ENCODE measurements at regions not wholly inside any gene's neighbourhood (a gene's known extent, or its start where the extent isn't known, plus 50 kb on each side); places are given as distances from the start of the nearest gene placed in this dataset.

DNA sequence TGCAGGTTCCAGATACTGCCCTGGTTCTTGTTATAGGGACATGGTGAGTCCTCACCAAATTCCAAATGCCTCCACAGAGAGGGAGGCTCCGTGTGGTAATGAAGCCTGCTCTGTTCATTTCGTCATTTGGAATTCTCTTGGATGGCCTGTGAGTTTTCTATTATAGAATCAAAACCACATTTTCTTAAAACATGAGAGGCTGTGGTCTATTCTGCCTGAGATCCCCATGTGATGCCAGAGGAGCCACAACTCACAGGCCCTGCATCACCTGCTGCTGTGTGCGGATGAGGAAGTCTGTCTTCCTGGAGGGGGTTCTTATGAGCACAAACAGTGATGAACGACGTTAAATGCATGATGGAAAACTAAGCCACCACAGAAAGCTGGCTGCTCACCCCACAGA is 264.4 kb downstream of the UQCRFS1 start:
- DNase-seq (ENCODE audit: insufficient read length, low spot score) (no peak), FAIRE-seq (no peak)

DNA sequence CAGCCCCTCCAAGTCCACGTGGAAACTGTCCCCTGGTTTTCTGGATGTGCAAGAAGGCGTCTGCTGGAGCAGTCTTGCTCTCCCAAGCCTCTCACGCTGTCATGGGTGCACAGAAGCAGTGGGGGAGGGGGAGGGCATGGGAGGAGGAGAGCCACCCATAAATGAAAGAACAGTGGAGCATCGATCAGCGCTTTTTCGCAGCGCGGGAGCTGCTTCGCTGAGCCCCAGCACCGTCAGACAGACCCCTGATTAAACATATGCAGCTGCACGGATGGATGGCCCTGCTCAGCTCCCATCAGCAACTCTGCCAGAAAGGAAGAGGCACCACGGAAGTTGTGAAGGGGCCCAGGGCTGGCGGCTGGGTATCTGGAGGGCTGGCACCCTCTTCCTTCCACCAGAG is 264.9 kb downstream of the UQCRFS1 start:
- DNase-seq (ENCODE audit: insufficient read length, low spot score) = no peak
- no peak for FAIRE-seq

DNA sequence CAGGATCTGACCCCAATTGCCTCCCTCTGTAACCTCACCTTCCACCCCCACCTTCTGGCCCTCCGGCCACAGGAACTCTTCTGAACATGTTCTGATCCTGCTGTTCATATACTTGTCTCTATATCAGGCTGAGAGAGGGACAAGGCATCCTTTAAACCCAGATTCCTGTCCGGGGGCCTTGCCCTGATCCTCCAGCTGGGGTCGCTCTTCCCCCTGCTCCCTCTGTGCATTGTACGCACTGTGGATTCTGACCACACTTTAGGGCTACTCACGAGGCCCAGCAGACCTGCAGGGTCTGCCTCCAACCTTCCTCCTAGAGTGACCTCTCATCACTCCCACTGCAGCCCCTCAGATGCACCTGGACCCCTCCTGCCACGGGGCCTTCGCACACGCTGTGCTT is 269.3 kb downstream of the UQCRFS1 start:
- DNase-seq (ENCODE audit: insufficient read length, low spot score) (no peak), FAIRE-seq (no peak)

DNA sequence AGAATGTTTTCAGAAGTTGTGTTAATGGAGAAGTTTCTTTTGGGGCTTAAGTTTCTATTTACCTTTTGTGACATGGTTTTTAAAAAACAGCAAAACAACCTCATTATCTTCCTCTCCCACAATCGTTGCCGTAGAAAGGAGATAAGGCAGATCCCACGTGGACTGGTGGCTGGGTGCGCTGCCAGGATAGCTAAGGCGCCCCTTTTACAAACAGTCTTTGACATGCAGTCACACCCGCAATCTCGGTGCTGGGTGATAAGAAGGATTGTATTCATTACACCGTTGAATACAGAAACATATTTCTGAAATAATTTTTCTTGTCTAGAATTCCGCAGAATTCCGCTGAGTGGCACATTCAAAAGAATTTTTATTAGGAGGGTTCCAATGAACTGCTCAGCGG is 271.1 kb downstream of the UQCRFS1 start:
- DNase-seq (ENCODE audit: insufficient read length, low spot score) (no peak), FAIRE-seq (no peak)

DNA sequence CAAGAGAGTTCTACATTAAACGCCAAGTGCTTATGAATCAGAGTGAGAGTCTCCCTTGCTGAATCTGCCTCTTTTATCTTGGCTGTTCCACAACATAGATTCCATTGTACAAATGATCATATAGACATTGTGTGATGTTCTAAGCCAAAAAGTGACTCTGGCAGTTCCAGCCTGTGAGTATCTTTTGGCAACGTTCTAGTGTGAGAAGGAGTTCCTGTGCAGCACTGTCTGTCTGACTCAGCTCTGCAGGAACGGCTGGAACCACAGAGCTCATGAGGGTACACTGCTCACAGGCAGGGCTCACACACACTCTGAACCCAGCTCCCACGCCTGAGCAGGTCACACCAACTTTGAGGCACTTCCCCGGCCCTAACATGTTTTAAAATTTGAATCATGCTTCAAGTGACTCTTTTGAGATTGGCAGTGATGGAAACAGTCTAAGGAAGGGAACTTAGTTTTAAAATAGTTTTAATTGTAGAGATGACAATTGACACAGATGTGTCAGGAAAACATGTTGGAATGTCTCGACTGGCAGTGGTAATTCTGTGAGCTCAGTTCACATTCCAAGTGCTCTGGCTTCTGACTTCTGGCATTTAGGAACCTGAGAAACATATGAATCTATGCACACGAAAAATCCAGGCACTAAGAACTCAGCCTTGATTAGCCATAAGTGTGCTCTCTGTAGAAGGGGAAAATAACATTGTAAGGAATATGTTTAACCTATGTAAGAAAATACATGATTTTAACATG is 272.0 kb downstream of the UQCRFS1 start:
- FAIRE-seq (no peak), DNase-seq (ENCODE audit: insufficient read length, low spot score) (no peak)

DNA sequence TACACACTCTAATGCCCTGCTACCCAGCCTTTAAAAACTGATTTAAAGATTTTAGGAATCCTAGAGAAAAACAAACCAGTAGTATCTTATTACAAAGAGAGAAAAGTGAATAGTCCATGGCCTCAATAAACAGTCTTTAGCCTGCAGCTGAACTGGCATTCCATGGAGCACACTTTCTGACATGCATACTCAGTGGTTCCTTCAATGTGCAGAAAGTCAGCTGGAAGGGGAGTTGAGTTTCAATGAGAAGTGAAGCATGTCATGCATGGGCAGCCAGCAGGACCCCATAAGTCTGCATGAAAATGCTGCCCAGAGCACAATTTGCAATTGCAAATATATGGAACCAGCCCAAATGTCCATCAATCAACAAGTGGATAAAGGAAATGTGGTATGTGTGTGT is 273.7 kb downstream of the UQCRFS1 start:
- FAIRE-seq = no peak
- no peak for DNase-seq (ENCODE audit: insufficient read length, low spot score)

DNA sequence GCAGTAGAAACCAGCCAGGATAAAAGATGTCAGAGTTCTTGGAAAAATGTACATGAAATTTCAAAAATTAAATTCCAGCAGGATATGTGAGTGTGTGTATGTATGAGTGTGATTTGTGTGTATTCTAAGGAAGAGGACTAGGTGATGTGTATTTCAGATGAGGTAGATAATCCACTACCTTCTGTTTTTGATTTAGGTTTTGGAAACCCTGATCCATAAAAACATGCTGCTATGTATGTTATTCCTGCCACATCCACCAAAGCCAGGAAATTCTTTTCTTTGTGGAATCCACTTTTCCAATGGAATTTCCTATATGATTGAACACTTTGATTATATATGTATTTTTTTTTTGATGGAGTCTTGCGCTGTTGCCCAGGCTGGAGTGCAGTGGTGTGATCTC is 276.9 kb downstream of the UQCRFS1 start:
- FAIRE-seq (no peak), DNase-seq (ENCODE audit: insufficient read length, low spot score) (no peak)

DNA sequence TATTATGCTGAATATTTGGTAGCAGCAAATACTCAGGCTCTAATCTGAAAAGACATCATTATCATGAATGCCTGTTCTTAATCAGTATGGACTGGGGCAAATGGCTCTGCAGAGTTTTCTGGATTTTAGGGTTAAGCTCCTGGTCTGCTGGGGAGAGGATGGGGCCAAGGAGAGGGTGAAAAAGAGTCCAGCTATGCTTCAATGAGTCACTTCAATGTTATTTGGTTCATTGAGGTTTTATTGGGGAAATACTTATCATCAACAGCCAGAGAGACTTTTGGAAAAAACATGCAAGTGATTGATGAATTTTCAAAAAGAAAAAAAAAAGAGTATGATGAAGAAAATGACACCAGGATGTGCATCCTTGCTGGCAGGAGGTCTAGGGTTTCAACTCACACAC is 278.3 kb downstream of the UQCRFS1 start:
- DNase-seq (ENCODE audit: insufficient read length, low spot score) (no peak), FAIRE-seq (no peak)

DNA sequence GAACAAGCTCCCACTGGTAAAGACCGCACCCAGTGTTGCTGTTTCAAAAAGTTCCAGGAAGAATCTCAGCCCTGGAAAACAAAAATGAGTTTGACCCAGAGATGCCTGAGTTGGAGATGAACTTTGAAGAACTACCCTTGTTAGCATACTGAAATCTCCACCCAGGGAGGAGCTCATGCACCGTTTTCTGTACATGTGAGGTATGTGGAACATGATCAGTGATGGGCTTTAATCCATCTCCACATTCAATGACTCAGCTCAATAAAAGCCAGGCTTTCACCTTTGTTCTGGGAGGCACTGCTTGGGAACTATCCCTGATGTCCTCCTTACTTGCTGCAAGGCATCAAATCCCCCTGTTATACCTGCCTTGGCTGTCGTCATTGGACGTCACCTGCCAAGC is 279.9 kb downstream of the UQCRFS1 start:
- FAIRE-seq = no peak
- no peak for DNase-seq (ENCODE audit: insufficient read length, low spot score)

DNA sequence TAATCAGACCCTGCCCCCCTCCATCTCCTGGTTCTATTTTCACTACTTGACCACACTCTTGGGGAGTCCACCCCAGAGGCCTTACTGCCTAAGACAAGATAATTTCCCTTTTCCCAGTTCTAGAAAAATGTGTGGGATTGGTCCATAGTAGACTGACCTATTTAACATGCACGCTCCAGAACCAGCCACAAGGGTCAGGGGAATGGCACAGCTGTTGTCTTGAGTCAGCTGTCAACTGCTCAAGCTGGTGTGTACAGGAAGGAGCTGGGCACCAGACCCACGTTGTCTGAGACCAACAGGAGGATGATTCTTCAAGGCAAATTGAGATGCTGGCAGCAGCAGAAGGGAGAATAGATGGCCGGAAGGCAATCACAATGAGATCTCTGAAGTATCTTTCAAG is 280.5 kb downstream of the UQCRFS1 start:
- FAIRE-seq = no peak
- no peak for DNase-seq (ENCODE audit: insufficient read length, low spot score)

DNA sequence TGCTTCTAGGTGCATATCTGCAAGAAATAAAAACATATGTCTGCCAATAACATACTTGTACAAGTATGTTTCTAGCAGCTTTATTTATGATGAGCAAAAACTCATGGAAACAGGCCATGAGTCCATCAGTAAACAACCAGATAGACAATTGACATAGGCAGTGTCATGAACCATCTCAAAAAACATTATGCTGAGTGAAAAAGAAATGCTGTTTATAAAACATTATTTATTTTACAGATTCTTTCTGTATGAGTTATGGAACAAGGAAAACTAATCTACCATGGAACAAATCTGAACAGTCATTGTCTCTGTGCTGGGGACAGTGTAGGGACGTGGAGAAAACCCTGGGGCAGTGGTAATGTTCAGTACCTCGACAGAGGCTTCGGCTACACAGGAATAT is 283.9 kb downstream of the UQCRFS1 start:
- no peak for DNase-seq (ENCODE audit: insufficient read length, low spot score)
- FAIRE-seq = no peak

DNA sequence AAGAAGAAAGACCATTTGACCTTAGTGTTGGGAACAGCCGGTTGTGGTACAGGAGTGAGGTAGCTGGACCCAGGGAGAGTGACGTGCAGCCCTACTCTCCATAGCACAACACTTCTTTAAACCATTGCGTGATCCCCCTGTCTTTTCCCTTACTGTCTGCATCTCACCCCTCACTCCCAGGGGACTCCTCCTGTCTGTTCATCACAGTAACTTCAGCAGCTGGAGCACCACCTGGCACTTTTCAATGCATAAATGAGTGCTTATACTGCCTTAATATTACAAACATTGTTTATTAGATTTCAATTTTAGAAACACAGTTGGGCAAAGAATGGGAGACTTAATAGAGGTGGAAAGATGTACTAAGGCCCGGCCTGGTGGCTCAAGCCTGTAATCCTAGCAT is 285.5 kb downstream of the UQCRFS1 start:
- DNase-seq (ENCODE audit: insufficient read length, low spot score) (no peak), FAIRE-seq (no peak)

DNA sequence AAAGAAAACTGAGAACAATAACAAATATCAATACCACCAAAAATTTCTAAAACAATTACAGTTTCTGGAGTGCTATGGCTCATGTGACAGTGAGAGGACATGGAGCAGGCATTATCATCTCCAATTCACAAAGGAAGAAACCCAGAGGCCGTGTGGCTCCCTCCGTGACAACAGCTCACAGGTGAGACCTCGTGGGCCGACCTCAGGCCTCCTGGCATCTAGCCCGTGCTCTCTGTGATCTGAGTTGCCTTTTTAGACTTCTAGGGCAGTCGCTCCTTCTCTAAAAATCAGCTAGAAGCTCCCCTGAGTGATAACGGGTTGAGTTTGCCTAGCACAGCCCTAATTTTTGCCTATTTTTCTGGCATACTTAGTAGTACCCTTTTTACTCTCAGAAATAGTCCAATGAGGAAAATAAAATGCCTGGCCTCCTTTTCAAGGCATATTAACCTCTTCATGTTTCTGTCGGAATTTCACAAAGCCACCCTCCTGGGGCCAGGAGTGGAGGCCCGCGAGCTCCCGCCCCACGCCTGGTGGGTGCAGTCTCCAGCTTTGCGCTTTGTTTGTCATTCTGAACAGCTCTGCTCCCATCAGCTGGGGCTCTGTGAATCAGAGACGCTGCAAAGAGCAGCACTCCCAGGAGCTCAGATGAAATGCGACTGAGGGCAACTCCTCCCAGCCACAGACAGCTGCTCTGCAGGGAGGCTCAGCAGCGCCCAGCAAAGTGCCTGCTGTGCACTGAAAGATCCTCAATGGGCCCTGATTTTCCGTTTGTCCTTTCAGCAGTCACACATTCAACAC is 292.5 kb downstream of the UQCRFS1 start:
- FAIRE-seq (no peak), DNase-seq (ENCODE audit: insufficient read length, low spot score) (no peak)

DNA sequence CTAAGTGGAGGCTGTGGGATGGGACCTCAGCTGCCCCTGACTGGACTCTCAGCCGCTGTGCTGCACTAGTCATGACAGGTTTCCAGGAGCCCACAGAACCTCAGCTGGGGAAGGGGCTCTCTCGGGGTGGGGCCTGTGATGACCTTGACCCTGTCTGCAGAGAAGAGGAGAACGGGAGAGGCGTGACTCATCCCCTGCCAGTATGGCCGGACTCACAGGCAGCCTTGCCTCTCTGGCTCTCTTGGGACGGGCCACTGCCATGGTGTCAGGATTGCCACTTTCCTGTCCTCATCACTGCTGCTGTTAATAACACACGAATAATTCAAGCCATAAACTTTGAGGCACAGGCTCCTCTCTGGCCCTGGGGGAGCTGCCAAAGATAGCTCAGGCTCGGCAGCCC is 295.3 kb downstream of the UQCRFS1 start:
- DNase-seq (ENCODE audit: insufficient read length, low spot score) (no peak), FAIRE-seq (no peak)

DNA sequence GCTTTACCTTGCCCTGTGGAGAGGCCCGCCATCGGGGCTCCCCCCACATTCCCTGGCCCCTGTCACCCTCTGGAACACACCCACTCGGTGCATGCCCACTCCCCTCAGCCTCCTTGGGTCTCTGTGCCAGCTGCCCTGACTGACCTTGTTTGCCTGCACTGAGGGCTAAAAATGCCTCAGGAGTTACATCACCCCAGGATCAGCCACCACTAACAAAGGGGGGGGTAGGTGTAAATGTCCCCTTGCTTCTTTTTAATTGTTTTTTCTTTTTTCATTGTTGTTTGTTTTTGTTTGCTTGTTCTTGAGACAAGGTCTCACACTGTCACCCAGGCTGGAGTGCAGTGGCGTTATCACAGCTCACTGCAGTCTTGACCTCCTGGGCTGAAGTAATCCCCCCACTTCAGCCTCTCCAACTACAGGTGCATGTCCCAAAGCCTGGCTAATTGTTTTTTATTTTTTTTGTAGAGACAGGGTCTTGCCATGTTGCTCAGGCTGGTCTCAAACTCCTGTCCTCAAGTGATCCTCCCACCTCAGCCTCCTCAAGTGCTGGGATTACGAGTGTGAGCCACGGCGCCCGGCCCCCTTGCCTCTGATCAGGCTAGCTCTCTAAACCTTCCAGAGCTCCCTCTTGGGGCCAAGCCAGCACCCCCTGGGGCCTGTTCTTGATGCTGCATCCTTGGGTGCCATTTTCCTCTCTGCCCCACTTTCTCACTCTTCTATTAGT is 297.1 kb downstream of the UQCRFS1 start:
- DNase-seq (ENCODE audit: insufficient read length, low spot score) (no peak), FAIRE-seq (no peak)

DNA sequence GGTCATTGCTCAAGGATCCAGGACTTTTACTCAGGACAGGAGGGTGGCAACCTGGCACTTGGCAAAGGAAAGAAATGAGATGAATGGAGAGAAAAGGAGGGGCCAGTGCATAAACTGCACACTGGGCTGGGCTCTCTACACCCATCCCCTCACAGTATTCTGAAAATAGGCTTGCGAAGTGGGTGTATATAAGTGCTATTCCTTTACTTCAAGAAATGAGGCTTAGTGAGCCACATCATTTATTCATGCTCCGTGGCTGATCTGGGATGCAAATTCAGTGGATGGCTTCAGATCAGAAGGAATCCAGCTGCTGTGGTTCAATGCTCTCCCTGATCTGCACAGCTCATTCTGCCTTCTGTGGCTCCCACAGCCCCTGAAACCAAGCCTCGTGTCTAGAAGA is 297.7 kb downstream of the UQCRFS1 start:
- no peak for FAIRE-seq

DNA sequence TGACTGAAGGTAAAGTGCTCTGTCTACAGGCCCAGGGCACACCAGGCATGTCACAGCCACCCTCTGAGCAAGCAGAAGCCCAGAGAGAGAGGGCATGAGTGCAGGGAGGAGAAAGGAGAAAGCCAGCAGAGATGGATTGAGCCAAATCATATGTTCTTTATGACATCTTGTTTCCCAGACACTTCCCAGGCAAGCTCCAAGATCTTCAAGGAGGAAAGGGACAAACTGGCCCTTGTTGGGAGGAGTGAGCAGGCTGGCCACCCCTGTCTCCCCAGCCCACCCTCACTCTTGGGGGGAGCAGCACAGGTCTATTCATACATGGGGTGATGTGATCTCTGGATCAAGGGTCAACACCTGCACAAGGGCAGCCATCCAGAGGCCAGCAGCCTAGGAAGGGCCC is 298.8 kb downstream of the UQCRFS1 start:
- no peak for FAIRE-seq
- no peak for DNase-seq (ENCODE audit: insufficient read length, low spot score)

More for the DNA sequence above, 297.7 kb downstream of the UQCRFS1 start:
- DNase-seq (ENCODE audit: insufficient read length, low spot score) = no peak

DNA sequence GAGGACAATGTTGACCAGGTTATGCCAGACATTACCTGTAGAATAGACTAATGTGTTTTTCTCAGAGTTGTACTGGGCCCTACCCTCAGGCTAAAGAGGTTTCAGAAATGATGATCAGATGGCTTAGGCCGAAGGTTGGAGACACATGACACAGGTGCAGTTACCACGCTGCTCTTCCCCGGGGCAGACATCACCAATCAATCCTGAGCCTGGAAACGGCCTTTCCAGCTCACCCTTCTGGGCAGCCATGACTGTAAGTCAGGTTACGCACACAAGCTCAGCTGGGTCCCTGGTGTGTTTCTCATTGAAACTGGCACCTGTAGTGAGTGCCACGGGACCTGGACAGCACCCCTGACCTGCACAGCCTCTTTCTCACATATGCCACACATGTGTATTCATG is 299.3 kb downstream of the UQCRFS1 start:
- FAIRE-seq (no peak), DNase-seq (ENCODE audit: insufficient read length, low spot score) (no peak)

DNA sequence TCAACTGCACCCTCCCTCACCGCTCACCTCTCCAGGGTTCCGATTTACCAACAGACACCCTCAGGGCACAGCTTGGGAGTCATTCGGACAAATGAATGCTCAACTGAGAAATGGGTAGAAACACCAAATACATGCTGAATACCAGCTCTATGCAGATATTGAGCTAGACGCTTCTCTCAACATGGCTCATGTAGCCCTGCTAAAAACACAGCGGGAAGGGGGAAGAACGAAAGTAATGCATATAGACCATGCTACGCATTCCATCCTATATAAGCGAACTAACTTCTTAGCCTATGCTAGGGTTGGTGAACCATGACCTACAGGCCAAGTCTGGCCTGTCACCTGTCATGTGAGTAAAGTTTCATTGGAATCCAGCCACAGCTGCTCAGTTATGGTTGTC is 304.0 kb downstream of the UQCRFS1 start:
- DNase-seq (ENCODE audit: insufficient read length, low spot score) (no peak), FAIRE-seq (no peak)

DNA sequence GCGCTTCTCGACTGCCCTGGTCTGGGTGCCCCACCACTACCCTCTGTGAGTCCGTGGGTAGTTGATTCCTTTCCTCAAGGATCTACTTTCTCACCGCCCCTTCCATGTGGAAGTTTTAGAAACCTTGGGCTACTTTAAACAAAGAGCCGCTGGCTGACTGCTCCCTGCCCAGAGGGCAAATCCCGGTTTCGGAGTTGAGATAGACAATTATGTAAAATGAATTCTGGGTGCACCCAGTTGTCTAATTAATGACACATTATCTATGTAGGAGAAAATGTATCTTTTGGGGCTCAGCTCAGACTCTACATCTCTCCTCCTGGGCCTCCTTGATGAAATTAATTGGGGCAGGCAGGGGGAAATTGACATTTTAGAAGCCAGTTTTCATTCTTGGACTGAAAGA is 305.4 kb downstream of the UQCRFS1 start:
- FAIRE-seq = no peak
- no peak for DNase-seq (ENCODE audit: insufficient read length, low spot score)

DNA sequence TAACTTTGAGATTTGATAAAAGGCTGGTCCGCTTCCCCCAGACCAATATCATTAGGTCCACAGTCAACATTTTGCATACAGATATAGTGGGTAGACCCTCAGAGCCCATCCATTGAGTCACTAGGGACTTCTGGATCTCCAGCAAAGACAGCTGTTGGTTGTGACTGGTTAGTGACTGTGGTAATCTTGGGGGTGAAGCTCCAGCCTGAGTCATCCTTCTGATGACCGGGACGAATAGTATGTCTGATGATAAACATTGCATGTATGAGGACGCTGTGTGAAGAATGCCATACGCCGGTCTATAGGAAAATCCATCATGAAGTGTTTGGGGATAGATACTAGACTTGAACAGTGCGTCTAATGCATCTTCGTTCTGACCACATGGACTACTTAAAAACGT is 307.0 kb downstream of the UQCRFS1 start:
- no peak for FAIRE-seq

DNA sequence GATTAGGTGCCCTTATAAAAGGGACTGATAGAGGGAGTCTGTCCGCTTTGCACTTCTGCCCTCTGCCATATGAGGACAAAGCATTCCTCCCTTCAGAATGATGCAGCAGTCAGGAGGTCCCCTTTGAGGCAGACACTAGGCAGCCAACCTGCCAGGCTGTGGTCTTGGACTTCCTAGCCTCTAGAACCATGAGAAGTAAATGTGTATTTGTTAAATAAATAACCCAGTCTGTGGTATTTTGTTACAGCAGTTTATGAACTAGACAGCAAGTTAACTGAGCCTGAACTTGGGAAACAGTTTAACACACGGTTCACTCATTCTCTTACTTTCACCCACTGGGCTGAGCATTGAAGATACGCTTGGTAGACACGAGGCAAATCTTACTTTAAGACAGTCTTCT is 313.2 kb downstream of the UQCRFS1 start:
- FAIRE-seq (no peak), DNase-seq (ENCODE audit: insufficient read length, low spot score) (no peak)

More for the DNA sequence above, 307.0 kb downstream of the UQCRFS1 start:
- DNase-seq (ENCODE audit: insufficient read length, low spot score) = no peak

Measured in HTR-8/SVneo (cell line).